Vagina (tissue), 2 donors: ENCODE measurements at regions not wholly inside any gene's neighbourhood (a gene's known extent, or its start where the extent isn't known, plus 50 kb on each side); places are given as distances from the start of the nearest gene placed in this dataset.

Experiments used
- DNase-seq, 2 donors: peaks; one replicate each; pipeline ENCODE4 v3.0.0-alpha.2; 2017; ENCODE audit errors: extremely low spot score in 2 of 2
- H3K27ac ChIP-seq: fragments of 200-600 bp; sonication (generic); one replicate; pipeline ENCODE4 v1.5.1; 2019
- H3K27me3 ChIP-seq: fragments of 200-600 bp; sonication (generic); one replicate; pipeline ENCODE4 v1.5.1; 2019
- H3K36me3 ChIP-seq, 2 donors: fragments of 200-600 bp; sonication (generic); one replicate each; pipeline ENCODE4 v1.5.1; 2017 to 2019
- H3K4me1 ChIP-seq: fragments of 200-600 bp; sonication (generic); one replicate; pipeline ENCODE4 v1.5.1; 2019
- H3K4me3 ChIP-seq, 2 donors: fragments of 200-600 bp; sonication (generic); 1 replicate in 1 of 2; 2 replicates in 1 of 2; pipeline ENCODE4 v1.5.1; 2016 to 2019
- H3K9me3 ChIP-seq: fragments of 200-600 bp; sonication (generic); one replicate; pipeline ENCODE4 v1.5.1; 2019
- CTCF ChIP-seq, 3 experiments: fragments of 450-650 bp in 2 of 3; fragments of 200-600 bp in 1 of 3; sonication (generic) in 1 of 3; IDR thresholded peaks; one replicate each; pipeline ENCODE4 v1.5.1; 2017 to 2019; ENCODE audit warnings: antibody characterized with exemption in 3 of 3, mild to moderate bottlenecking in 2 of 3, moderate library complexity in 2 of 3
- POLR2A ChIP-seq, 2 donors: fragments of 450-650 bp; IDR thresholded peaks; one replicate each; pipeline ENCODE4 v1.6.1; 2017; ENCODE audit warnings: antibody characterized with exemption in 2 of 2, mild to moderate bottlenecking in 2 of 2, moderate library complexity in 2 of 2
- POLR2AphosphoS5 ChIP-seq, 2 donors: sonication (generic); formaldehyde crosslinking; IDR thresholded peaks; one replicate each; pipeline ENCODE4 v1.9.0; 2017; ENCODE audit warnings: antibody characterized with exemption in 2 of 2, mild to moderate bottlenecking in 2 of 2, low read depth in 1 of 2; ENCODE audit not compliant: insufficient read depth in 1 of 2
- intact Hi-C: fragments of 100-400 bp; cut with DNase I; formaldehyde crosslinking; loops from one replicate; pipeline ENCODE4 v1.15.1; 2023

DNA sequence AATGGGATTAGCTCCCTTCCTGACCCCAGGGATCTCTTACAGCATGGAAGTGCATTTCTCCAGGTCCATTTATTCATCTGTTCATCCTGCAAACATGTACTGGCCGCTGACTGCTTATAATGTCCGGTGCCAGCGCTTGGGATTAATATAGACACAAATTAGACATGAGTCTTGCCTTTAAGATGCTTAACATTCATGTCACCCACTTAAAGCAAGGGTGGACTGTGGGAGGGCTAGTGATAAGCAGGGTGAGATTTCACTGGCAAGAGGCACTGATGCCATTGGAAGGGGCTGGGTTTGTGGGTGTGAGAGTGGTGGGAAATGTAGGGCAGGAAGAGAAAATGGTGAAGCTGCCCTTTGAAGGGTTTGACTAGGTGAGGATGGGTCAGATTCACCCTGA, 92.2 kb upstream of the MPHOSPH6 start:
- no peak for TF ChIP-seq CTCF (IDR thresholded peaks at IDR 0.05)
- TF ChIP-seq POLR2A (IDR thresholded peaks at IDR 0.05) = no peak
- no peak for TF ChIP-seq POLR2AphosphoS5 (IDR thresholded peaks at IDR 0.05; ENCODE audit: insufficient read depth in 1 of 2, low read depth in 1 of 2)
- no peak overlapping the region for H3K27ac ChIP-seq
- H3K4me3 ChIP-seq = no peak overlapping the region
- no peaks in the 10 kb centered on the region for H3K4me1 ChIP-seq
- intact Hi-C loops = loop anchor here (10.0 kb wide), 1 partner anchor 1633 kb away; the partner anchor contains the start of gene MLYCD
- H3K36me3 ChIP-seq = no peaks in the 10 kb centered on the region
- H3K27me3 ChIP-seq = no peaks in the 10 kb centered on the region
- H3K9me3 ChIP-seq = no peaks in the 10 kb centered on the region
- DNase-seq = no peak

DNA sequence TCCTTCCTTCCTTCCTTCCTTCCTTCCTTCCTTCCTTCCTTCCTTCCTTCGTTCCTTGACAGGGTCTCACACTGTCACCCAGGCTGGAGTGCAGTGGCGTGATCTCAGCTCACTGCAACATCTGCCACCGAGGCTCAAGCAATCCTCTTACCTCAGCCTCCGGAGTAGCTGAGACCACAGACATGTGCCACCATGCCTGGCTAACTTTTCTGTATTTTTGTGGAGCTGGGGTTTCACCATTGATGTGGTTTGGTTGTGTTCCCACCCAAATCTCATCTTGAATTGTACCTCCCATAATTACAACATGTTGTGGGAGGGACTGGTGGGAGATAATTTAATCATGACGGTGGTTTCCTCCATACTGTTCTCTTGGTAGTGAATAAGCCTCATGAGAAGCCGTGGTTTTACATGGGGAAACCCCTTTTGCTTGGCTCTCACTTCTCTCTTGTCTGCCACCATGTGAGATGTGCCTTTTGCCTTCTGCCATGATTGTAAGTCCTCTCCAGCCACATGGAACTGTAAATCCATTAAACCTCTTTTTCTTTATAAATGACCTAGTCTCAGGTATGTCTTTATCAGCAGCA, 90.3 kb upstream of the MPHOSPH6 start:
- no peak overlapping the region for H3K4me3 ChIP-seq
- H3K4me1 ChIP-seq = no peaks in the 10 kb centered on the region
- TF ChIP-seq POLR2A (IDR thresholded peaks at IDR 0.05) (no peak), POLR2AphosphoS5 (IDR thresholded peaks at IDR 0.05; ENCODE audit: insufficient read depth in 1 of 2, low read depth in 1 of 2) (no peak), CTCF (IDR thresholded peaks at IDR 0.05) (no peak)
- H3K9me3 ChIP-seq = no peaks in the 10 kb centered on the region
- intact Hi-C loops = loop anchor here (10.0 kb wide), 1 partner anchor 1634 kb away; the partner anchor contains the start of gene MLYCD
- no peaks in the 10 kb centered on the region for H3K27me3 ChIP-seq
- no peak for DNase-seq
- no peaks in the 10 kb centered on the region for H3K36me3 ChIP-seq
- H3K27ac ChIP-seq = no peak overlapping the region

GRCh38 chr16:82259731-82260130, 89.7 kb upstream of the MPHOSPH6 start:
- intact Hi-C loops = loop anchor here (10.0 kb wide), 1 partner anchor 1635 kb away; the partner anchor contains the start of gene MLYCD
- no peak overlapping the region for H3K27ac ChIP-seq
- no peaks in the 10 kb centered on the region for H3K9me3 ChIP-seq

DNA sequence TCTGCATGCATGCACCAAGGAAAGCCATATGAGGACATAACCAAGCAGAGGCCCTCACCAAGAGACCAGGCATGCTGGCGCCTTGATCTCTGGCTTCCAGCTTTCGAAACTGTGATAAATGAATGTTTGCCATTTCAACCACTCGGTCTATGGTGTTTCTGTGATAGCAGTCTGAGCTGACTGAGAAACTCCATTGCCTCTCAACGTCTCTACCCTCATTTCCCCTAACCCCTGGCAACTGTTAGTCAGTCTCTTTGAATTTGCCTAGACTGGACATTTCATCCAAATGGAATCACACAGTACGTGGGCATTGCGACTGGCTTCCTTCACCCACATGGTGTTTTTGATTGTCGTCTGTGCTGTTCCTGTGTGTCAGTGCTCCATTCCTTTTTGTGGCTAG, 88.0 kb upstream of the MPHOSPH6 start:
- no peak overlapping the region for H3K27ac ChIP-seq
- no peak for DNase-seq
- H3K4me3 ChIP-seq = no peak overlapping the region
- no peaks in the 10 kb centered on the region for H3K9me3 ChIP-seq
- intact Hi-C loops = no loop called here
- TF ChIP-seq CTCF (IDR thresholded peaks at IDR 0.05) = no peak
- no peak for TF ChIP-seq POLR2A (IDR thresholded peaks at IDR 0.05)
- no peak for TF ChIP-seq POLR2AphosphoS5 (IDR thresholded peaks at IDR 0.05; ENCODE audit: insufficient read depth in 1 of 2, low read depth in 1 of 2)
- H3K4me1 ChIP-seq = no peaks in the 10 kb centered on the region
- H3K36me3 ChIP-seq = no peaks in the 10 kb centered on the region
- H3K27me3 ChIP-seq = no peaks in the 10 kb centered on the region

More at GRCh38 chr16:82259731-82260130, 89.7 kb upstream of the MPHOSPH6 start:
- Histone ChIP-seq H3K4me3 (no peak overlapping the region), H3K4me1 (no peaks in the 10 kb centered on the region), H3K27me3 (no peaks in the 10 kb centered on the region), H3K36me3 (no peaks in the 10 kb centered on the region)
- TF ChIP-seq POLR2AphosphoS5 (IDR thresholded peaks at IDR 0.05; ENCODE audit: insufficient read depth in 1 of 2, low read depth in 1 of 2) = no peak
- no peak for TF ChIP-seq POLR2A (IDR thresholded peaks at IDR 0.05)
- TF ChIP-seq CTCF (IDR thresholded peaks at IDR 0.05) = no peak
- DNase-seq = no peak

DNA sequence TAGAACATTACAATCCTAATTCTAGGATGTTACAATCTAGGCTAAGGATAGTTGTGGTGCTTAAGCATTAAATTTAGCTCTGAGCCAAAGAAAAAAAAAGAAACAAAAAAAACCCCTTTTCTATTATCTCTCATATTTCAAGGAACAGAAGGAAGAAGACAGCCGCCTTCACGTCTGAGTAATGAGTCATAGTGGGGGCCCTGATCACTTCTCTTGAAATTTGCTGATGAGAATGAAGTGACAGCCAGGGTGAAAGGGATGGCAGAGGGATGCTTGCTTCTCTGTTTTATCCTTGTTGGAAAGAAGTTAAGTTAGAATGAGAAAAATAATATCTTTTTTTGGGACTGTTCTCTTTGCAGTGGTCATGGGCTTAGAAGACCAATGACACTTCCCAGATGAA, 82.6 kb upstream of the MPHOSPH6 start:
- no peaks in the 10 kb centered on the region for H3K27me3 ChIP-seq
- H3K36me3 ChIP-seq = no peaks in the 10 kb centered on the region
- no peaks in the 10 kb centered on the region for H3K9me3 ChIP-seq
- H3K4me1 ChIP-seq = no peaks in the 10 kb centered on the region
- TF ChIP-seq CTCF (IDR thresholded peaks at IDR 0.05) (no peak), POLR2A (IDR thresholded peaks at IDR 0.05) (no peak), POLR2AphosphoS5 (IDR thresholded peaks at IDR 0.05; ENCODE audit: insufficient read depth in 1 of 2, low read depth in 1 of 2) (no peak)
- DNase-seq = no peak
- intact Hi-C loops = no loop called here
- H3K27ac ChIP-seq = no peak overlapping the region
- no peak overlapping the region for H3K4me3 ChIP-seq
